H1 (cell line): ENCODE measurements at regions not wholly inside any gene's neighbourhood (a gene's known extent, or its start where the extent isn't known, plus 50 kb on each side); places are given as distances from the start of the nearest gene placed in this dataset.

ENCODE experiments used
- BRCA1 ChIP-seq: IDR thresholded peaks from 2 replicates; pipeline ENCODE4 v1.6.1; 2012; ENCODE audit warnings: low read depth, low read length, improper control_type of control experiment
- KDM1A ChIP-seq: fragments of 200-600, 300-600 bp; sonication (generic); IDR thresholded peaks from 2 replicates; pipeline ENCODE4 v1.7.1; 2016; ENCODE audit warnings: mild to moderate bottlenecking, low read length, borderline replicate concordance
- NRF1 ChIP-seq: IDR thresholded peaks from 2 replicates; pipeline ENCODE4 v1.6.1; 2011; ENCODE audit warnings: mild to moderate bottlenecking, low read depth, low read length, improper control_type of control experiment
- RAD21 ChIP-seq, 2 experiments: IDR thresholded peaks in 1 of 2; conservative IDR thresholded peaks in 1 of 2; 2 replicates each; pipeline ENCODE4 v1.6.1; 2011; ENCODE audit warnings: low read depth in 2 of 2, low read length in 2 of 2, improper control_type of control experiment in 1 of 2, inconsistent platforms in 1 of 2, mild to moderate bottlenecking in 1 of 2, moderate library complexity in 1 of 2
- TF ChIP-seq, protein P1 (sequence below): IDR thresholded peaks from 2 replicates; pipeline ENCODE4 v1.6.1; 2011; ENCODE audit warnings: low read depth, mild to moderate bottlenecking, low read length; ENCODE audit not compliant: insufficient read depth

DNA sequence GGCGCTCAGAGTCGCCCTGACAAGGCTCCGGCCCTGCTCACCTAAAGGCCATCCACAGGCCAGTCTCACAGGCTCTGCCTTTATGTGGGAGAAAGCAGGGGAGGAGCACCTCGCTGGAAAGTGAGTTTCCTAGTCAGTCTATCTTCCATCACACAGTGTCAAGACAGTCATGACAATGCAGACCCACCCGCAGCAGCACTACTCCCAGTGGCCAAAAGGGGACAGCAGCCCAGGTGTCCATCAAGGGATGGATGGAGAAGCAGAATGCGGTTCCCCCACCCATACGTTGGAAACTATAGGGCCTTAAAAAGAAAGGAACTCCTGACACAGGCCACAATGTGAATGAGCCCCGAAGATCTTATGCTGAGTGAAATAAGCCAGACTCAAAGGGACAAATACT, 226.8 kb downstream of the ENGASE start (continued):
- TF ChIP-seq, protein P1, sequence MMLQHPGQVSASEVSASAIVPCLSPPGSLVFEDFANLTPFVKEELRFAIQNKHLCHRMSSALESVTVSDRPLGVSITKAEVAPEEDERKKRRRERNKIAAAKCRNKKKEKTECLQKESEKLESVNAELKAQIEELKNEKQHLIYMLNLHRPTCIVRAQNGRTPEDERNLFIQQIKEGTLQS, result no peak
- TF ChIP-seq KDM1A (no peak), BRCA1 (no peak), RAD21 (IDR thresholded peaks at IDR 0.05 in 1 of 2, conservative IDR thresholded peaks at IDR 0.05 in 1 of 2; ENCODE audit: low read depth in 2 of 2, low read length in 2 of 2) (peak; percentile 19 to 42; a peak in 2 of 4 replicates), NRF1 (no peak)
